ENCODE measurements at regions not wholly inside any gene's neighbourhood (a gene's known extent, or its start where the extent isn't known, plus 50 kb on each side); places are given as distances from the start of the nearest gene placed in this dataset.

- Histone ChIP-seq H3K4me3 (ENCODE audit: low read length in 3 of 3) (no peak overlapping the region), H3K27ac (ENCODE audit: low read depth in 2 of 2, low read length in 2 of 2) (no peak overlapping the region), H3K9me3 (ENCODE audit: control insufficient read depth in 2 of 3, insufficient read depth in 1 of 3, low read length in 3 of 3) (no peaks in the 10 kb centered on the region), H3K9ac (ENCODE audit: low read length in 3 of 3) (no peak overlapping the region), H3K36me3 (ENCODE audit: control insufficient read depth in 2 of 3, insufficient read depth in 3 of 3, low read length in 3 of 3) (no peaks in the 10 kb centered on the region), H3K27me3 (ENCODE audit: control insufficient read depth, insufficient read depth, low read length) (no peaks in the 10 kb centered on the region), H3K4me1 (ENCODE audit: control insufficient read depth in 2 of 3, insufficient read depth in 2 of 3, low read depth in 1 of 3, low read length in 3 of 3) (no peaks in the 10 kb centered on the region)
- DNase-seq (no peak), FAIRE-seq (no peak)
- intact Hi-C loops (cut with DNase I): no loop called here
- TF ChIP-seq, protein P1, sequence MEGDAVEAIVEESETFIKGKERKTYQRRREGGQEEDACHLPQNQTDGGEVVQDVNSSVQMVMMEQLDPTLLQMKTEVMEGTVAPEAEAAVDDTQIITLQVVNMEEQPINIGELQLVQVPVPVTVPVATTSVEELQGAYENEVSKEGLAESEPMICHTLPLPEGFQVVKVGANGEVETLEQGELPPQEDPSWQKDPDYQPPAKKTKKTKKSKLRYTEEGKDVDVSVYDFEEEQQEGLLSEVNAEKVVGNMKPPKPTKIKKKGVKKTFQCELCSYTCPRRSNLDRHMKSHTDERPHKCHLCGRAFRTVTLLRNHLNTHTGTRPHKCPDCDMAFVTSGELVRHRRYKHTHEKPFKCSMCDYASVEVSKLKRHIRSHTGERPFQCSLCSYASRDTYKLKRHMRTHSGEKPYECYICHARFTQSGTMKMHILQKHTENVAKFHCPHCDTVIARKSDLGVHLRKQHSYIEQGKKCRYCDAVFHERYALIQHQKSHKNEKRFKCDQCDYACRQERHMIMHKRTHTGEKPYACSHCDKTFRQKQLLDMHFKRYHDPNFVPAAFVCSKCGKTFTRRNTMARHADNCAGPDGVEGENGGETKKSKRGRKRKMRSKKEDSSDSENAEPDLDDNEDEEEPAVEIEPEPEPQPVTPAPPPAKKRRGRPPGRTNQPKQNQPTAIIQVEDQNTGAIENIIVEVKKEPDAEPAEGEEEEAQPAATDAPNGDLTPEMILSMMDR (IDR thresholded peaks at IDR 0.05; ENCODE audit: borderline replicate concordance, extremely low read depth, insufficient read depth): no peak
Observed at GRCh38 chr1:208787219-208787618, 543.0 kb upstream of the PLXNA2 start.

- FAIRE-seq (no peak), DNase-seq (no peak)
- intact Hi-C loops (cut with DNase I): no loop called here
- H3K4me3 ChIP-seq (ENCODE audit: low read length in 3 of 3): no peak overlapping the region
- no peaks in the 10 kb centered on the region for H3K4me1 ChIP-seq (ENCODE audit: control insufficient read depth in 2 of 3, insufficient read depth in 2 of 3, low read depth in 1 of 3, low read length in 3 of 3)
- no peak overlapping the region for H3K9ac ChIP-seq (ENCODE audit: low read length in 3 of 3)
- TF ChIP-seq, protein P1 (IDR thresholded peaks at IDR 0.05; ENCODE audit: borderline replicate concordance, extremely low read depth, insufficient read depth): no peak
- H3K9me3 ChIP-seq (ENCODE audit: control insufficient read depth in 2 of 3, insufficient read depth in 1 of 3, low read length in 3 of 3): no peaks in the 10 kb centered on the region
- H3K27ac ChIP-seq (ENCODE audit: low read depth in 2 of 2, low read length in 2 of 2): no peak overlapping the region
- H3K27me3 ChIP-seq (ENCODE audit: control insufficient read depth, insufficient read depth, low read length): no peaks in the 10 kb centered on the region
- no peaks in the 10 kb centered on the region for H3K36me3 ChIP-seq (ENCODE audit: control insufficient read depth in 2 of 3, insufficient read depth in 3 of 3, low read length in 3 of 3)
Observed at GRCh38 chr1:208788013-208788540, 543.9 kb upstream of the PLXNA2 start.

DNA sequence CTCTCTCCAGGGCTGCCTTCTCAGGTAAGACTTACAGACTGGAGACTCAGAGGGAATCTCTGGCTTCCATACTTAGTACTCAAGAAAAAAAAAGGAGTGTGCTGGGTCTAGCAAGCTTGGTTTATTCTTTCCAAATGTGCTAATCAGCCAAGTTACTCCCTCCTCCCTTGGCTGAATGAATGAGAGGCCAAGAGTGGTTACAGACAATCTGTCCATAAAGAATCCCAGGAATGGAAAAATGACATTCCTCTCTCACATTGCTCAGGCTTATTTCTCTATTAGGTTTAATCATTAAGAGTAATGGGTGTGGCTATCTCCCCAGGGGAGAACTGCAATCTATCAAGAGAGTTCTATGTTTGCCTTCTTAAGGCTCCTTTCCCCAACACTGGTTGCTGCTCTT is 547.3 kb upstream of the PLXNA2 start:
- Histone ChIP-seq H3K27ac (ENCODE audit: low read depth in 2 of 2, low read length in 2 of 2) (no peak overlapping the region), H3K4me3 (ENCODE audit: low read length in 3 of 3) (no peak overlapping the region), H3K9me3 (ENCODE audit: control insufficient read depth in 2 of 3, insufficient read depth in 1 of 3, low read length in 3 of 3) (no peaks in the 10 kb centered on the region), H3K9ac (ENCODE audit: low read length in 3 of 3) (no peak overlapping the region), H3K4me1 (ENCODE audit: control insufficient read depth in 2 of 3, insufficient read depth in 2 of 3, low read depth in 1 of 3, low read length in 3 of 3) (no peaks in the 10 kb centered on the region), H3K27me3 (ENCODE audit: control insufficient read depth, insufficient read depth, low read length) (no peaks in the 10 kb centered on the region), H3K36me3 (ENCODE audit: control insufficient read depth in 2 of 3, insufficient read depth in 3 of 3, low read length in 3 of 3) (no peaks in the 10 kb centered on the region)
- peak in 2 of 5 donors; percentile 18 to 60 for DNase-seq
- TF ChIP-seq, protein P1 (IDR thresholded peaks at IDR 0.05; ENCODE audit: borderline replicate concordance, extremely low read depth, insufficient read depth): no peak
- intact Hi-C loops (cut with DNase I): no loop called here
- FAIRE-seq: no peak

- Histone ChIP-seq H3K27ac (ENCODE audit: low read depth in 2 of 2, low read length in 2 of 2) (no peak overlapping the region), H3K9ac (ENCODE audit: low read length in 3 of 3) (no peak overlapping the region), H3K9me3 (ENCODE audit: control insufficient read depth in 2 of 3, insufficient read depth in 1 of 3, low read length in 3 of 3) (no peaks in the 10 kb centered on the region), H3K4me3 (ENCODE audit: low read length in 3 of 3) (no peak overlapping the region), H3K27me3 (ENCODE audit: control insufficient read depth, insufficient read depth, low read length) (no peaks in the 10 kb centered on the region), H3K4me1 (ENCODE audit: control insufficient read depth in 2 of 3, insufficient read depth in 2 of 3, low read depth in 1 of 3, low read length in 3 of 3) (no peaks in the 10 kb centered on the region), H3K36me3 (ENCODE audit: control insufficient read depth in 2 of 3, insufficient read depth in 3 of 3, low read length in 3 of 3) (no peaks in the 10 kb centered on the region)
- FAIRE-seq (no peak), DNase-seq (no peak)
- intact Hi-C loops (cut with DNase I): no loop called here
- TF ChIP-seq, protein P1 (IDR thresholded peaks at IDR 0.05; ENCODE audit: borderline replicate concordance, extremely low read depth, insufficient read depth): no peak
Observed at GRCh38 chr1:208793861-208794345, 549.7 kb upstream of the PLXNA2 start.
